Ovary (tissue), 3 donors: ENCODE measurements at regions not wholly inside any gene's neighbourhood (a gene's known extent, or its start where the extent isn't known, plus 50 kb on each side); places are given as distances from the start of the nearest gene placed in this dataset.

Experiments used
- POLR2A ChIP-seq: fragments of 450-650 bp; IDR thresholded peaks from one replicate; pipeline ENCODE4 v1.6.1; 2017; ENCODE audit warnings: antibody characterized with exemption, mild to moderate bottlenecking, moderate library complexity
- TF ChIP-seq, protein P1 (sequence below), 3 donors: fragments of 450-650 bp in 2 of 3; fragments of 200-600 bp in 1 of 3; IDR thresholded peaks; one replicate each; pipeline versions ENCODE4 v1.5.1 to v1.8.0; 2016 to 2022; ENCODE audit warnings: antibody characterized with exemption in 3 of 3, mild to moderate bottlenecking in 1 of 3
- donor health status: DM: no; HTN: no; CAD: no.

DNA sequence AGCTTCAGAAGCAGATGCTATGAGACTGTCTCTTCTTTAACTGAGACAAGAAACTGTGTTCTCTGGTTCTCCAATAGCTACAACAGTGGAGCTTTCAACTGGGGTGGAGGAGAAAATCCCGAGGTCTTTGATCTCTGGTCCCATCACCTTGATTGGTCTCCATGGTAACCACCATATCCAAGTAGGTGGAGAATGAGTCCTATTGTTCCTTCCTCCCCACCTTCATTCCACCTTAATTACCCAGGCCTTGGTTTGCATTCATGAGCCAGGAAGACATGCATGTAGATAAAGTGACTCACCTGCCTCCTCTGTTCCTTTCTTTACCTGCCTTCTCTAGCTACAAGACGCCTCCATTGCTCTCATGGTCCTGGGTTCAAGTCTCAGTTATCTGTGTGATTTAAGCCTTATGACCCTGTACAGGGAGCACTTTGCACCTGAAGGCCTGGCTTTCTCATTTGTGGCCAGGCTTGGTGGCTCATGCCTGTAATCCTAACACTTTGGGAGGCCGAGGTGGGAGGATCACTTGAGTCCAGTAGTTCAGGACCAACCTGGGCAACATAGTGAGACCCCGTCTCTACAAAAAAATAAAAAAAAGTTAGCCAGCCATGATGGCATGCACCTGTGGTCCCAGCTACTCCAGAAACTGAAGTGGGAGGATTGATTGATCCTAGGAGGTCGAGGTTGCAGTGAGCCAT, 157.7 kb upstream of the TBX3 start:
- TF ChIP-seq POLR2A: no peak
- TF ChIP-seq, protein P1, sequence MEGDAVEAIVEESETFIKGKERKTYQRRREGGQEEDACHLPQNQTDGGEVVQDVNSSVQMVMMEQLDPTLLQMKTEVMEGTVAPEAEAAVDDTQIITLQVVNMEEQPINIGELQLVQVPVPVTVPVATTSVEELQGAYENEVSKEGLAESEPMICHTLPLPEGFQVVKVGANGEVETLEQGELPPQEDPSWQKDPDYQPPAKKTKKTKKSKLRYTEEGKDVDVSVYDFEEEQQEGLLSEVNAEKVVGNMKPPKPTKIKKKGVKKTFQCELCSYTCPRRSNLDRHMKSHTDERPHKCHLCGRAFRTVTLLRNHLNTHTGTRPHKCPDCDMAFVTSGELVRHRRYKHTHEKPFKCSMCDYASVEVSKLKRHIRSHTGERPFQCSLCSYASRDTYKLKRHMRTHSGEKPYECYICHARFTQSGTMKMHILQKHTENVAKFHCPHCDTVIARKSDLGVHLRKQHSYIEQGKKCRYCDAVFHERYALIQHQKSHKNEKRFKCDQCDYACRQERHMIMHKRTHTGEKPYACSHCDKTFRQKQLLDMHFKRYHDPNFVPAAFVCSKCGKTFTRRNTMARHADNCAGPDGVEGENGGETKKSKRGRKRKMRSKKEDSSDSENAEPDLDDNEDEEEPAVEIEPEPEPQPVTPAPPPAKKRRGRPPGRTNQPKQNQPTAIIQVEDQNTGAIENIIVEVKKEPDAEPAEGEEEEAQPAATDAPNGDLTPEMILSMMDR (IDR thresholded peaks at IDR 0.05): no peak
